OCI-LY3 (cell line): ENCODE measurements at regions not wholly inside any gene's neighbourhood (a gene's known extent, or its start where the extent isn't known, plus 50 kb on each side); places are given as distances from the start of the nearest gene placed in this dataset.

ENCODE experiments used
- H2AFZ ChIP-seq: fragments of 200-600, 300-600 bp; shearing (Covaris generic); 2 replicates; pipeline ENCODE4 v1.6.0; 2014; ENCODE audit warnings: antibody characterized with exemption, low read depth, low read length
- H3K27ac ChIP-seq: fragments of 200-600, 300-600 bp; sonication (generic); 2 replicates; pipeline ENCODE4 v1.5.1; 2014; ENCODE audit warnings: mild to moderate bottlenecking, low read length, moderate library complexity, mixed read lengths
- H3K27me3 ChIP-seq: fragments of 200-600, 300-600 bp; sonication (generic); 2 replicates; pipeline ENCODE4 v1.6.1; 2014; ENCODE audit warnings: low read depth, low read length, mixed read lengths
- H3K36me3 ChIP-seq: fragments of 200-600, 300-600 bp; sonication (generic); replicated peaks from 2 replicates; pipeline ENCODE3; 2014; ENCODE audit warnings: low read depth, low read length, mixed read lengths
- H3K4me1 ChIP-seq: fragments of 300-600, 200-600 bp; sonication (generic); 2 replicates; pipeline ENCODE4 v1.6.1; 2014; ENCODE audit warnings: low read length, mixed read lengths
- H3K4me2 ChIP-seq: fragments of 200-600, 300-600 bp; sonication (generic); 2 replicates; pipeline ENCODE4 v1.6.1; 2014; ENCODE audit warnings: low read length, mixed read lengths
- H3K4me3 ChIP-seq: fragments of 300-600, 200-600 bp; sonication (generic); 2 replicates; pipeline ENCODE4 v1.5.1; 2014; ENCODE audit warnings: antibody characterized with exemption, mild to moderate bottlenecking, low read length, moderate library complexity
- H3K79me2 ChIP-seq: fragments of 300-600, 200-600 bp; shearing (Covaris generic); 2 replicates; pipeline ENCODE4 v1.6.1; 2014; ENCODE audit warnings: mild to moderate bottlenecking, low read length, mixed read lengths
- H3K9ac ChIP-seq: fragments of 300-600, 200-600 bp; shearing (Covaris generic); 2 replicates; pipeline ENCODE4 v1.6.0; 2014; ENCODE audit warnings: mild to moderate bottlenecking, low read length, moderate library complexity
- H3K9me3 ChIP-seq: fragments of 200-600, 300-600 bp; shearing (Covaris generic); 2 replicates; pipeline ENCODE4 v1.6.1; 2014; ENCODE audit warnings: low read length, mixed read lengths; ENCODE audit not compliant: insufficient read depth
- H4K20me1 ChIP-seq: fragments of 200-600, 300-600 bp; sonication (generic); 2 replicates; pipeline ENCODE4 v1.6.1; 2016; ENCODE audit warnings: low read length, mixed read lengths; ENCODE audit not compliant: insufficient read depth
- CTCF ChIP-seq: fragments of 200-600, 300-600 bp; sonication (generic); IDR thresholded peaks from 2 replicates; pipeline ENCODE4 v1.5.1; 2014; ENCODE audit warnings: antibody characterized with exemption, low read length, low read depth
- EZH2phosphoT487 ChIP-seq: fragments of 200-600 bp; shearing (Covaris generic); IDR thresholded peaks from 2 replicates; pipeline ENCODE4 v1.6.1; 2018; ENCODE audit warnings: antibody characterized with exemption, mixed run types, low read depth

GRCh38 chr2:120994301-120994995 is 258.8 kb downstream of the GLI2 start:
- no peaks in the 10 kb centered on the region for H4K20me1 ChIP-seq
- H3K4me2 ChIP-seq: no peak overlapping the region
- no peak overlapping the region for H3K27ac ChIP-seq
- H3K27me3 ChIP-seq: no peaks in the 10 kb centered on the region; the same call in 1 of the 2 replicates
- H3K4me1 ChIP-seq: no peaks in the 10 kb centered on the region
- TF ChIP-seq CTCF: no peak
- TF ChIP-seq EZH2phosphoT487: no peak
- no peaks in the 10 kb centered on the region for H3K36me3 ChIP-seq
- H3K79me2 ChIP-seq: no peaks in the 10 kb centered on the region
- no peak overlapping the region for H3K9ac ChIP-seq
- no peaks in the 10 kb centered on the region for H3K9me3 ChIP-seq
- no peak overlapping the region for H2AFZ ChIP-seq
- no peak overlapping the region for H3K4me3 ChIP-seq

- Histone ChIP-seq H3K27ac (no peak overlapping the region), H3K27me3 (no peaks in the 10 kb centered on the region; the same call in 1 of the 2 replicates), H3K9me3 (no peaks in the 10 kb centered on the region), H3K79me2 (no peaks in the 10 kb centered on the region), H3K9ac (no peak overlapping the region), H3K36me3 (no peaks in the 10 kb centered on the region), H4K20me1 (no peaks in the 10 kb centered on the region), H3K4me2 (no peak overlapping the region), H2AFZ (no peak overlapping the region), H3K4me1 (no peaks in the 10 kb centered on the region), H3K4me3 (no peak overlapping the region)
- no peak for TF ChIP-seq CTCF
- no peak for TF ChIP-seq EZH2phosphoT487
Measured at GRCh38 chr2:120995152-120995551, 259.5 kb downstream of the GLI2 start.

- no peaks in the 10 kb centered on the region for H3K79me2 ChIP-seq
- H3K4me2 ChIP-seq: no peak overlapping the region
- H3K9me3 ChIP-seq: no peaks in the 10 kb centered on the region
- TF ChIP-seq CTCF (no peak), EZH2phosphoT487 (no peak)
- H3K4me1 ChIP-seq: no peaks in the 10 kb centered on the region
- no peaks in the 10 kb centered on the region for H3K36me3 ChIP-seq
- H3K27me3 ChIP-seq: no peaks in the 10 kb centered on the region; the same call in 1 of the 2 replicates
- no peak overlapping the region for H3K4me3 ChIP-seq
- no peak overlapping the region for H3K27ac ChIP-seq
- no peak overlapping the region for H3K9ac ChIP-seq
- no peaks in the 10 kb centered on the region for H4K20me1 ChIP-seq
- no peak overlapping the region for H2AFZ ChIP-seq
Measured at GRCh38 chr2:120995656-120996190, 260.1 kb downstream of the GLI2 start.

GRCh38 chr2:120999377-121000097 is 263.9 kb downstream of the GLI2 start:
- H3K27me3 ChIP-seq: no peaks in the 10 kb centered on the region; the same call in 1 of the 2 replicates
- no peak overlapping the region for H3K9ac ChIP-seq

More at GRCh38 chr2:120999377-121000097, 263.9 kb downstream of the GLI2 start:
- Histone ChIP-seq H3K4me3 (no peak overlapping the region), H3K79me2 (no peaks in the 10 kb centered on the region), H3K27ac (no peak overlapping the region), H3K4me2 (no peak overlapping the region), H3K4me1 (no peaks in the 10 kb centered on the region), H4K20me1 (no peaks in the 10 kb centered on the region), H2AFZ (no peak overlapping the region), H3K36me3 (no peaks in the 10 kb centered on the region), H3K9me3 (no peaks in the 10 kb centered on the region)
- TF ChIP-seq EZH2phosphoT487: no peak
- no peak for TF ChIP-seq CTCF
